ENCODE measurements at regions not wholly inside any gene's neighbourhood (a gene's known extent, or its start where the extent isn't known, plus 50 kb on each side); places are given as distances from the start of the nearest gene placed in this dataset.

GRCh38 chr10:123402656-123403055 lies 248.5 kb downstream of the BUB3 start:
- H3K4me1 ChIP-seq (ENCODE audit: control insufficient read depth, extremely low read depth, insufficient read depth, low read length), result no peaks in the 10 kb centered on the region
- H3K9ac ChIP-seq (ENCODE audit: control insufficient read depth, extremely low read depth, insufficient read depth, low read length), result no peak overlapping the region
- no peak overlapping the region for H2AFZ ChIP-seq (ENCODE audit: control insufficient read depth, low read length)
- H3K79me2 ChIP-seq (ENCODE audit: control insufficient read depth, insufficient read depth, low read length), result no peaks in the 10 kb centered on the region
- H3K27me3 ChIP-seq (ENCODE audit: control insufficient read depth, extremely low read depth, insufficient read depth, low read length), result no peaks in the 10 kb centered on the region
- no peak overlapping the region for H3K4me2 ChIP-seq (ENCODE audit: control insufficient read depth, extremely low read depth, insufficient read depth, low read depth, low read length)
- H3K4me3 ChIP-seq (ENCODE audit: control insufficient read depth in 2 of 3, extremely low read depth in 1 of 3, insufficient read depth in 2 of 3, low read depth in 1 of 3, low read length in 3 of 3), result no peak overlapping the region
- no peaks in the 10 kb centered on the region for H3K9me3 ChIP-seq (ENCODE audit: control insufficient read depth, low read depth, low read length)
- DNase-seq (ENCODE audit: low read depth, low spot score) (no peak), FAIRE-seq (no peak)
- H3K9me1 ChIP-seq (ENCODE audit: control insufficient read depth, extremely low read depth, insufficient read depth, low read length), result no peaks in the 10 kb centered on the region
- H3K36me3 ChIP-seq (ENCODE audit: control insufficient read depth in 2 of 2, extremely low read depth in 1 of 2, insufficient read depth in 2 of 2, low read length in 2 of 2), result no peaks in the 10 kb centered on the region
- TF ChIP-seq, protein P1, sequence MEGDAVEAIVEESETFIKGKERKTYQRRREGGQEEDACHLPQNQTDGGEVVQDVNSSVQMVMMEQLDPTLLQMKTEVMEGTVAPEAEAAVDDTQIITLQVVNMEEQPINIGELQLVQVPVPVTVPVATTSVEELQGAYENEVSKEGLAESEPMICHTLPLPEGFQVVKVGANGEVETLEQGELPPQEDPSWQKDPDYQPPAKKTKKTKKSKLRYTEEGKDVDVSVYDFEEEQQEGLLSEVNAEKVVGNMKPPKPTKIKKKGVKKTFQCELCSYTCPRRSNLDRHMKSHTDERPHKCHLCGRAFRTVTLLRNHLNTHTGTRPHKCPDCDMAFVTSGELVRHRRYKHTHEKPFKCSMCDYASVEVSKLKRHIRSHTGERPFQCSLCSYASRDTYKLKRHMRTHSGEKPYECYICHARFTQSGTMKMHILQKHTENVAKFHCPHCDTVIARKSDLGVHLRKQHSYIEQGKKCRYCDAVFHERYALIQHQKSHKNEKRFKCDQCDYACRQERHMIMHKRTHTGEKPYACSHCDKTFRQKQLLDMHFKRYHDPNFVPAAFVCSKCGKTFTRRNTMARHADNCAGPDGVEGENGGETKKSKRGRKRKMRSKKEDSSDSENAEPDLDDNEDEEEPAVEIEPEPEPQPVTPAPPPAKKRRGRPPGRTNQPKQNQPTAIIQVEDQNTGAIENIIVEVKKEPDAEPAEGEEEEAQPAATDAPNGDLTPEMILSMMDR (optimal IDR thresholded peaks at IDR 0.05 in 1 of 3, IDR thresholded peaks at IDR 0.05 in 1 of 3, conservative IDR thresholded peaks at IDR 0.05 in 1 of 3; ENCODE audit: extremely low read depth in 1 of 3, insufficient read depth in 2 of 3, low read length in 3 of 3), result no peak
- no peak for TF ChIP-seq EZH2 (IDR thresholded peaks at IDR 0.05; ENCODE audit: low read length)
- H4K20me1 ChIP-seq (ENCODE audit: control insufficient read depth, extremely low read depth, insufficient read depth, low read length), result no peaks in the 10 kb centered on the region
- H3K27ac ChIP-seq (ENCODE audit: control insufficient read depth, insufficient read depth, low read length), result no peak overlapping the region
- dilution Hi-C loops (cut with MboI; ENCODE audit: extremely low pct_ligation_motif_present, low sequenced_read_pairs), result no loop called here

DNA sequence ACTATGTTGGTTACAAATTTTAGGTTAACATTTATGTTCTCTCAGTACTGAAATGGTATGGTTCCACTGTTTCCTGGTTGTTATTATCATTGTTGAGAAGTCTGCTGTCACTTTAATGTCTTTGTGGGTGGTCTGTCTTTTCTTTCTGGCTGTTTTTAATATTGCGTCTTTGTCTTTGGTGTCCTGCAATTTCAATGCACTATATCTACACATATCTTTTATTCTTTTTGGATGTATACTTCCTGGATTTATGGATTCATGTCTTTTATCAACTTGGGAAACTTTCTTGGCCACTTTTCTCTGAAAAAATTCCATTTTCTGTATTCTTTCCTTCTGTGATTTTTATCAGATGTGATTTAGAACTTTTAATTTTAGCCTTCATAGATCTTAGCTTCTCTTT lies 250.2 kb downstream of the BUB3 start:
- FAIRE-seq (no peak), DNase-seq (ENCODE audit: low read depth, low spot score) (no peak)
- no peaks in the 10 kb centered on the region for H3K36me3 ChIP-seq (ENCODE audit: control insufficient read depth in 2 of 2, extremely low read depth in 1 of 2, insufficient read depth in 2 of 2, low read length in 2 of 2)
- dilution Hi-C loops (cut with MboI; ENCODE audit: extremely low pct_ligation_motif_present, low sequenced_read_pairs), result no loop called here
- no peak overlapping the region for H3K4me2 ChIP-seq (ENCODE audit: control insufficient read depth, extremely low read depth, insufficient read depth, low read depth, low read length)
- TF ChIP-seq EZH2 (IDR thresholded peaks at IDR 0.05; ENCODE audit: low read length), result no peak
- TF ChIP-seq, protein P1 (optimal IDR thresholded peaks at IDR 0.05 in 1 of 3, IDR thresholded peaks at IDR 0.05 in 1 of 3, conservative IDR thresholded peaks at IDR 0.05 in 1 of 3; ENCODE audit: extremely low read depth in 1 of 3, insufficient read depth in 2 of 3, low read length in 3 of 3), result no peak
- no peaks in the 10 kb centered on the region for H3K27me3 ChIP-seq (ENCODE audit: control insufficient read depth, extremely low read depth, insufficient read depth, low read length)
- no peaks in the 10 kb centered on the region for H3K9me3 ChIP-seq (ENCODE audit: control insufficient read depth, low read depth, low read length)
- no peak overlapping the region for H2AFZ ChIP-seq (ENCODE audit: control insufficient read depth, low read length)
- H4K20me1 ChIP-seq (ENCODE audit: control insufficient read depth, extremely low read depth, insufficient read depth, low read length), result no peaks in the 10 kb centered on the region
- H3K9ac ChIP-seq (ENCODE audit: control insufficient read depth, extremely low read depth, insufficient read depth, low read length), result no peak overlapping the region
- no peaks in the 10 kb centered on the region for H3K9me1 ChIP-seq (ENCODE audit: control insufficient read depth, extremely low read depth, insufficient read depth, low read length)
- H3K79me2 ChIP-seq (ENCODE audit: control insufficient read depth, insufficient read depth, low read length), result no peaks in the 10 kb centered on the region
- H3K4me1 ChIP-seq (ENCODE audit: control insufficient read depth, extremely low read depth, insufficient read depth, low read length), result no peaks in the 10 kb centered on the region
- no peak overlapping the region for H3K4me3 ChIP-seq (ENCODE audit: control insufficient read depth in 2 of 3, extremely low read depth in 1 of 3, insufficient read depth in 2 of 3, low read depth in 1 of 3, low read length in 3 of 3)
- no peak overlapping the region for H3K27ac ChIP-seq (ENCODE audit: control insufficient read depth, insufficient read depth, low read length)
